SH-SY5Y (cell line): ENCODE measurements at regions not wholly inside any gene's neighbourhood (a gene's known extent, or its start where the extent isn't known, plus 50 kb on each side); places are given as distances from the start of the nearest gene placed in this dataset.

Experiments
- GATA2 ChIP-seq: IDR thresholded peaks from 2 replicates; pipeline ENCODE4 v1.6.1; 2011; ENCODE audit warnings: mild to moderate bottlenecking, low read depth, low read length
- GATA3 ChIP-seq: IDR thresholded peaks from 2 replicates; pipeline ENCODE4 v1.6.1; 2011; ENCODE audit warnings: low read depth, mild to moderate bottlenecking, low read length, moderate library complexity

DNA sequence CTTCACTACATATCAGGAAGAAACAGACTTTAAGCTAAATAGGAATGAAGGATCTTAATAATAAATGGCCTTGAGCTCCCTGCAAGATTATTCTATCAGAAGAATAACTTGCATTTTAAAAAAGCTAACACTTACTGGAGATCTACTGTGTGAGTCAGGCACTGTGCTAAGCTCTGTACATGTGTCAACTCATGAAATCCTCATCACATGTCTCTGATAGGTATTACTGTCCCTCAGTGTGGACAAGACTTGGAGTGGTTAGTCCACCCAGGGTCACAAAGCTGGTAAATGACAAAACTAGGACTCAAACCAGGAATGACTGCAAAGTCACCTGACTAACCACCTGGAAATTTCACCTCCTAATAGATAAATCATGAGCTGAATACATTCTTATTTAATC, 57.1 kb upstream of the KCTD7 start:
- TF ChIP-seq GATA3: no peak
- no peak for TF ChIP-seq GATA2
